Lower lobe of right lung (tissue), 2 donors: ENCODE measurements at regions not wholly inside any gene's neighbourhood (a gene's known extent, or its start where the extent isn't known, plus 50 kb on each side); places are given as distances from the start of the nearest gene placed in this dataset.

Experiments
- ATAC-seq, 2 donors: fragments of 200-7000 bp; cut with Tn5 transposase; one replicate each; pipeline ENCODE4 v1.9.1; 2020 to 2022; ENCODE audit warnings: mild to moderate bottlenecking in 2 of 2, moderate library complexity in 2 of 2
- DNase-seq: peaks from one replicate; pipeline ENCODE4 v3.0.0-alpha.2; 2020
- H3K27ac ChIP-seq: fragments of 200-600 bp; one replicate; pipeline ENCODE4 v1.8.0; 2022
- H3K27me3 ChIP-seq: fragments of 200-600 bp; one replicate; pipeline ENCODE4 v1.8.0; 2022; ENCODE audit warnings: low read depth
- H3K36me3 ChIP-seq: fragments of 200-600 bp; one replicate; pipeline ENCODE4 v1.8.0; 2022; ENCODE audit warnings: mild to moderate bottlenecking
- H3K4me1 ChIP-seq: fragments of 200-600 bp; one replicate; pipeline ENCODE4 v1.8.0; 2022
- H3K4me3 ChIP-seq: fragments of 200-600 bp; one replicate; pipeline ENCODE4 v1.8.0; 2022; ENCODE audit warnings: mild to moderate bottlenecking
- H3K9me3 ChIP-seq: fragments of 200-600 bp; one replicate; pipeline ENCODE4 v1.8.0; 2022
- intact Hi-C: fragments of 100-400 bp; cut with DNase I; formaldehyde crosslinking; loops from one replicate; pipeline ENCODE4 v1.11.0; 2022
- TF ChIP-seq, protein P1 (sequence below): fragments of 200-600 bp; IDR thresholded peaks from one replicate; pipeline ENCODE4 v1.8.0; 2022; ENCODE audit warnings: antibody characterized with exemption, mild to moderate bottlenecking
- donor health status: DM: no; HTN: yes; CAD: no; lungs with severe emphysema.

- Histone ChIP-seq H3K4me3 (no peak overlapping the region), H3K4me1 (peaks cover 26% of the 10 kb centered on the region), H3K27ac (no peak overlapping the region), H3K9me3 (no peaks in the 10 kb centered on the region), H3K27me3 (no peaks in the 10 kb centered on the region), H3K36me3 (no peaks in the 10 kb centered on the region)
- intact Hi-C loops, result no loop called here
- TF ChIP-seq, protein P1, sequence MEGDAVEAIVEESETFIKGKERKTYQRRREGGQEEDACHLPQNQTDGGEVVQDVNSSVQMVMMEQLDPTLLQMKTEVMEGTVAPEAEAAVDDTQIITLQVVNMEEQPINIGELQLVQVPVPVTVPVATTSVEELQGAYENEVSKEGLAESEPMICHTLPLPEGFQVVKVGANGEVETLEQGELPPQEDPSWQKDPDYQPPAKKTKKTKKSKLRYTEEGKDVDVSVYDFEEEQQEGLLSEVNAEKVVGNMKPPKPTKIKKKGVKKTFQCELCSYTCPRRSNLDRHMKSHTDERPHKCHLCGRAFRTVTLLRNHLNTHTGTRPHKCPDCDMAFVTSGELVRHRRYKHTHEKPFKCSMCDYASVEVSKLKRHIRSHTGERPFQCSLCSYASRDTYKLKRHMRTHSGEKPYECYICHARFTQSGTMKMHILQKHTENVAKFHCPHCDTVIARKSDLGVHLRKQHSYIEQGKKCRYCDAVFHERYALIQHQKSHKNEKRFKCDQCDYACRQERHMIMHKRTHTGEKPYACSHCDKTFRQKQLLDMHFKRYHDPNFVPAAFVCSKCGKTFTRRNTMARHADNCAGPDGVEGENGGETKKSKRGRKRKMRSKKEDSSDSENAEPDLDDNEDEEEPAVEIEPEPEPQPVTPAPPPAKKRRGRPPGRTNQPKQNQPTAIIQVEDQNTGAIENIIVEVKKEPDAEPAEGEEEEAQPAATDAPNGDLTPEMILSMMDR, result no peak
- ATAC-seq, result no peak
- no peak for DNase-seq
Observed at GRCh38 chr2:239816576-239817467, 208.3 kb downstream of the NDUFA10 start.

GRCh38 chr2:239815671-239816070 lies 209.5 kb downstream of the NDUFA10 start:
- intact Hi-C loops, result no loop called here
- TF ChIP-seq, protein P1, result no peak
- peaks cover 34% of the 10 kb centered on the region for H3K4me1 ChIP-seq
- H3K9me3 ChIP-seq, result no peaks in the 10 kb centered on the region
- DNase-seq (no peak), ATAC-seq (no peak)
- H3K27ac ChIP-seq, result no peak overlapping the region
- no peaks in the 10 kb centered on the region for H3K27me3 ChIP-seq
- H3K36me3 ChIP-seq, result no peaks in the 10 kb centered on the region
- H3K4me3 ChIP-seq, result no peak overlapping the region

DNA sequence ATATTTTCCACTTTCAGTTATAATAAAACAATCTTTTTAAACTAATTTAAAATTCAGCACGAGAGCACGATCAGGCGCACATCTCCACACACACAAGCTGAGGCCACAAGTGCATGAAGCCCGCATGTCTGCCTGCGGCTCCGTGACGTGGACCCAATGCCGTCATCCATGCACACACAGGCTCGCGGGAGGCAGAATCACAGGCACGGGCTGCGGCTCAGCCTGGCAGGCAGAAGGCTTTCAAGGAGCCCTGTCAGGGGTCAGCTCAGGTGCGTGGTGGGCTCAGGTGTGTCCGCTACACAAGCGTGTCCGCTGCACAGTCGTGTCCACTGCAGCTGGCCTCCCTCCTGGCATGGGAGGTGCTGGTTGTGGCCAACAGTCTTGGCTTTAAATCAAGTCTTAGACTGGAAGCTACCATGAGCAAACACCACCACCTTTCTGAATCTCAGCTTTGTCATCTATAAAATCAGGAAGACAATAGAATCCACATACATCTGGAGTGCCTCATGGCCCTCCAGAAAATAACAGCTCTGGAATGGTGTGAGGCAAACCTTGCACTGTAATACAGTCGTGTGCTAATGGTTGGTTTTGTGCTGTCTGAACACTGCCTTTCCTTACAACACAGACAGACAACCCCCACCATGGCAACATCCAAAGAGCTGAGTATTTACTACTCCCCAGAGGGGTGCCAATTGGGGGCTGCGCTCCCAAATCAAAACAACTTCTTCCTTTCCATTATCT lies 210.1 kb downstream of the NDUFA10 start:
- H3K27me3 ChIP-seq, result no peaks in the 10 kb centered on the region
- TF ChIP-seq, protein P1, result no peak
- DNase-seq (no peak), ATAC-seq (peak; percentile 51 to 57)
- no peaks in the 10 kb centered on the region for H3K9me3 ChIP-seq
- no peak overlapping the region for H3K4me3 ChIP-seq
- H3K27ac ChIP-seq, result peak overlapping the region; percentile 84
- intact Hi-C loops, result no loop called here
- H3K36me3 ChIP-seq, result no peaks in the 10 kb centered on the region
- peaks cover 34% of the 10 kb centered on the region for H3K4me1 ChIP-seq

DNA sequence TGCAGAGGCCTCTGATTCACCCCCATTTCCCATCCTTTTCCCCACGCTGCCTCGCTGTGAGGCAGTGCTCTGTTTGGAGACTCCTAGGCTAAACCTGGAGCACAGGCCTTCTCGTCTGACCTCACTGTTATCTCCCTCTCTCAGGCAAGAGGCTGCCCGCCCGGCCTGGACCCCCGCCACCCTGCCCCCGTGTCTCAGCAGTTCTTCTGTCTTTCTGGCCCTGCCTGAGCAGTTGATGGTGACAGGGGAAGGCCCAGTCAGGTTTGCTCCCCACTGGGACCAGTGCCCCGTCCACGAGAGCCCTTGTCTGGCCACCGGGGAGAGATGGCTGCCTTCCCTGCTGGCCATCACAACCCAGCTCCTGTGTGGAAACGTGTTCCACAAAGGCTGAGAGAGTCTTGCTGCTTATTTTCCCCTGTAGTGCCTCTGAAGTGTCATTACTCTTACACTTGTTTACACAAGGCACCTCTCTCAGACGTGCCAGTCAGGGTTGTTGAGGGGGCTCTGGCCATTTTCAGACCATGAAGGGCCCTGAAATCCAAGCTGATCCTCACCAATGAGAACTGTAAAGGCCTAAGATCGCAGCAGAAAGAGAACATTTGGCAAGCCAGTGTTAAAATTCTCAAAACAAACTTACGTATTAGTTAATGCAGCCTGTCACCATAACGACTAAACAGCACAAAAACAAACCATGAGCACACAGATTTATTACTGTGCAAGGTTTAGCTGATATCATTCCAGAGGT lies 210.9 kb downstream of the NDUFA10 start:
- intact Hi-C loops, result no loop called here
- H3K9me3 ChIP-seq, result no peaks in the 10 kb centered on the region
- H3K36me3 ChIP-seq, result no peaks in the 10 kb centered on the region

More for the DNA sequence above, 210.9 kb downstream of the NDUFA10 start:
- DNase-seq, result peak; percentile 48
- no peak overlapping the region for H3K4me3 ChIP-seq
- peak; percentile 74 to 81 for ATAC-seq
- peaks cover 34% of the 10 kb centered on the region for H3K4me1 ChIP-seq
- TF ChIP-seq, protein P1, result no peak
- H3K27me3 ChIP-seq, result no peaks in the 10 kb centered on the region
- peak overlapping the region; percentile 84 for H3K27ac ChIP-seq
